ENCODE measurements at regions not wholly inside any gene's neighbourhood (a gene's known extent, or its start where the extent isn't known, plus 50 kb on each side); places are given as distances from the start of the nearest gene placed in this dataset.

- TF ChIP-seq ELF4 (IDR thresholded peaks at IDR 0.05) (no peak), ARNT (IDR thresholded peaks at IDR 0.05) (no peak), NFRKB (IDR thresholded peaks at IDR 0.05) (no peak), FOXM1 (IDR thresholded peaks at IDR 0.05; ENCODE audit: borderline replicate concordance) (no peak), FOXK2 (IDR thresholded peaks at IDR 0.05) (no peak)
- TF ChIP-seq, protein P1, sequence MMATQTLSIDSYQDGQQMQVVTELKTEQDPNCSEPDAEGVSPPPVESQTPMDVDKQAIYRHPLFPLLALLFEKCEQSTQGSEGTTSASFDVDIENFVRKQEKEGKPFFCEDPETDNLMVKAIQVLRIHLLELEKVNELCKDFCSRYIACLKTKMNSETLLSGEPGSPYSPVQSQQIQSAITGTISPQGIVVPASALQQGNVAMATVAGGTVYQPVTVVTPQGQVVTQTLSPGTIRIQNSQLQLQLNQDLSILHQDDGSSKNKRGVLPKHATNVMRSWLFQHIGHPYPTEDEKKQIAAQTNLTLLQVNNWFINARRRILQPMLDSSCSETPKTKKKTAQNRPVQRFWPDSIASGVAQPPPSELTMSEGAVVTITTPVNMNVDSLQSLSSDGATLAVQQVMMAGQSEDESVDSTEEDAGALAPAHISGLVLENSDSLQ (IDR thresholded peaks at IDR 0.05), result no peak
Observed at GRCh38 chr3:126291537-126291936, 65.7 kb downstream of the KLF15 start.
